Hippocampal formation (tissue), 2 donors: ENCODE measurements at regions not wholly inside any gene's neighbourhood (a gene's known extent, or its start where the extent isn't known, plus 50 kb on each side); places are given as distances from the start of the nearest gene placed in this dataset.

Experiments used
- DNase-seq, 2 donors: peaks; one replicate each; lab custom pipeline; 2025; lab: John Stamatoyannopoulos, UW

DNA sequence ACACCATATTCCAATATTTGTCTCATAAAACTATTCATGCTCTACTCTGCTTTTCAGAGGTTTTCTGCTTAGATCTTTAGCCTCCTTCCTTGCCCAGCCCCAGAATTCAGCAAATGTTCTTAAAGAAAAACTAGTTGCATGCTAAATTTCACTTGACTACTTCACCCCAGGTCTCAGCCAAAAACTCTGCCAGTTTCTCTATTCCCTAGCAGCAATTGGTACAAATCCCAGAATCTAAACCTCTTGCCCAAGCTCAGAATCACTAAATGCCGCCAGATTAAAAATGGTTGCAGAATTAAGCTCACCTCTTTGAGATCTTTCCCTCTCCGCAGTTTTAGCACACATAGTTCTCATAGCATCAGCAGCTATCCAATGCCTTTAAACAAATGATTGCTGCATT is 331.2 kb upstream of the SMARCA2 start:
- no peak for DNase-seq

DNA sequence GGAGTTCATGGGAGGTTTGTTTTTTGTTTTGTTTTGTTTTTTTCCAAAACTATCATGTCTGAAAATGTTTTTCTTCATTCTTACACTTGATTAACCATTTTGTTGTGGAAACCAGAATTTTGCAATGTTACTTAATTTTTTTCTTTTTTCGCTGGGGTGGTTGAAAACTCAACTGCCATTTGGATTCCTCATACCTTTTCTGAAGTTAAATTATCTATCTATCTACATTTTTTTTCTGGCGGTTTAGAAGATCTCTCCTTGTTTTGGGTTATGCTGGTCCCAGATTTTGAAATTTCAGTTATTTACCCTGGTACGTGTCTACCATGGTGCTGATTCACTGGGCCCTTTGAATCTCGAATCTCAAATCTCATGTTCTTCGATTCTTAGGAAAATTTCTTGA is 316.2 kb upstream of the SMARCA2 start:
- DNase-seq: no peak

DNA sequence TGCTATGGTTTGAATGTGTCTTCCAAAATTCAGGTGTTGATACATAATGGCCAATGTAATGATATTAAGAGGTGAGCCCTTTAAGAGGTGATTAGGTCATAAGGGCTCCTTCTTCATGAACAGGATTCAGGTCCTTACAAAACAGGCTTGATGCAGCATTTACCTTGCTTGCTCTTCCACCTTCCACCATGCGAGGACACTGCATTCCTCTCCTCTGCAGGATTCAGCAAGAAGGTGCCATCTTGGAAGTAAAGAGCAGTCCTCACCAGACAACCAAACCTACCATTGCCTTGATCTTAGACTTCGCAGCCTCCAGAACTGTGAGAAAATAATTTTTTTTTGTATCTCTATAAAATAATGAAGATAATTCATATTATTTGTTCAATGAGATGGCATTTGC is 314.0 kb upstream of the SMARCA2 start:
- no peak for DNase-seq

DNA sequence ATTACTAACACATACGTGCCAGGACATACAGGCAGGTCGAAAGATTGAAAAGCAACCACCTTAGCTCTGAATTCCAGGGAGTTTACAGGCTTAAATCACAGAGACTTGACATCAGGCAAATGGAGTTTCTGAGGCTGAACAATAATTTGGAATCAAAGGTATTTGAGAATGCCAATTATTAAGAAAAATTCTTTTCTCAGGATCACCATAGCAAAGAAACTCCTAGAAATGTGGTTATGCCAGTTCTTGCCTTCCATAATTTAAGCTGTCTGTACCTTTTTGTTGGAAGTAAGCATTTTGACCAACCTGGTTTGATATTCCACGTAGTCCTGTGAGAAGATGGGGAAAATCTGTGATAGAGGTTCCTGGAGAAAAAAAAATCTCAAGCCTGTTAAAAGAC is 312.4 kb upstream of the SMARCA2 start:
- DNase-seq: no peak

DNA sequence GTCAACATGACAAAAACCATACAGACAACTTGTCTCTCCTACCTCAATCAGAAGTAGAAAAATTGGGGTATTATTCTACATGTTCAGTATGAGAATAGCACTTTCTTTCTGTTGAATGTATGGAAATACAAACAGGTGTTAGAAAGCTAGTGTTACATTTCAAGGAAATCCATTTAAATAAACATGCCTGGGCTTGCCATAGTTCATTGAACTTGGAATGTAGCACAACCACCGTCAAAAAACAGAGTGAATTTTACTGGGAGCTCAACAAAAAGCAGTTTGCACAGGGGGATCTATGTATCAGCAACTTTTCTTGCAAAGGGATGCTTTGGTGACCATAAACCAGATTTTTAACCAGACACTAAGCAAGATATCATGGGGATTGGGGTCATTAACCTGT is 307.9 kb upstream of the SMARCA2 start:
- no peak for DNase-seq

DNA sequence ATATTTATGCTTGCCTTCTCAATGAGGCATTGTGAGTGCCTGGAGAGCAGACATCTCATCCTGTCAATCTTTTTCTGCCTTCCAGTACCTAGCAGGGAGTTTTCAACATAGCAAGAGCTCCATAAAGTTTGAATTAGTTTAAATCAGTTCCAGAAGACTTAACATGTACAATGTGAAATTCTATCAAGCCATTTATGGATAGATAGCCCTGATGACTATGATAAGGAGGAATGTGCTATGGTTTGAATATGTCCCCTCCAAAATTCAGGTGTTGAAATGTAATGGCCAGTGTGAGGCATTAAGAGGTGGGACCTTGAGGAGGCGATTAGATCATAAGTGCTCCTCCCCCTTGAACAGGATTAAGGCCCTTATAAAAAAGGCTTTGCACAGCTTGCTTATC is 306.9 kb upstream of the SMARCA2 start:
- no peak for DNase-seq

DNA sequence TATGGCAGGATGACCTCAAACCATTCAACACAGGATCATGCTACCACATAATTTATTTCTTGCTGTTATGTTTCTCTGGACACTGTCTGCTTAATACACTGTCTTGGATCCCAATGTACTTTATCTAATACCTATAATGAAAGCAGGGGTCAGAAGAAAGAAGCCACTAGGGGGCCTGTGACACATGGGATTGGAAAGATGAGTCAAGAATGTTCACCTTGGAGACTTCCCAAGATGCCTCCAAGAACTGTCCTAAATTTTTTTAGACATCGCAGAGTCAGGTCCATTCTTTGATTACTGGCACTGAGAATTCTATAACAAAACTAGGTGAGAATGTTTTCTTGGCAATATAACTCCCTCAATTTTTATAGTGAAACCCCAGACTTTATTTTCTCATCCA is 305.8 kb upstream of the SMARCA2 start:
- no peak for DNase-seq

DNA sequence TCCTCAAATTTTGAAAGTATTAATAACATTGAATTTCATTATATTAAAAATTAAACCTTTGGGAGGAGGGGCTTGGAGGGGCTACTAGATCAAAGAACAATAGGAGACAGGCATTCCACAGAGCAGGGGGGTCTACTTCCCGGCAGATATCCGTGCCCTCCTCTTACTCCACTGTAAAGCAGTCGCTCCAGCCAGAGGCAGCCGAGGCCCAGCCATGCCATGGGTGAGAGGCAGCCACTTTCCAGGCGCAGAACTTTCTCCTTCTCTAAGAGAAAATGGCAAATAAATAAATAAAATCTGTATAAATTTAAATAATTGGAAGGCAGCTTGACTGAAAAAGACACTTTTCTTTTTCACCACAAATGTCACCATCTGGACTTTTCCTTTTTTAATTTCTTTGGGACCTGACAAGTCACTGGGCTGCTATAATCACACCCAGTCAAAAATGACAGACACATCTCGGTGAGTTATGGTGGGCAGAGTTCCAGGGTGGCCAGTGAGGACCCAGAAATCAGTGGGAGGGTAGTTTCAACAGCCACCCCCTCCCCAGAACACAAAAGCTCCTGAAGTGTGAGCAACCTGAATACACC is 302.2 kb upstream of the SMARCA2 start:
- DNase-seq: no peak

DNA sequence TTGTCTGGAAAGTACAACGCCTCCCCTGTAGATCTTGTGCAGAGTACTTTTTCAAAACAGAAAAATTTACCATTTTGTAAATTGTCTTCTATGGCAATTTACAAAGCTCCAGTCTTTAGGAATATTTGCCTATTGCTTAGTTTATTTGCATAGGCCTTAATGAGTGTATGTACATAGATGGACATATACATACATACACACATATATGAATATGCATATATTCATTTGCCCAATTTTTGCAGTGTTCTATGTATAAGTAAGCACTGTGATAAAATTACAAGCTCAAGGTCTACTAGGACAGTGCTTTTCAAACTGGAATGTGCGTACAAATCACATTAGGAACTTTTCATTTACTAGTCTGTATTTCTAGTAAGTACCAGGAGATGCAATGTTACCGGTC is 301.3 kb upstream of the SMARCA2 start:
- no peak for DNase-seq

DNA sequence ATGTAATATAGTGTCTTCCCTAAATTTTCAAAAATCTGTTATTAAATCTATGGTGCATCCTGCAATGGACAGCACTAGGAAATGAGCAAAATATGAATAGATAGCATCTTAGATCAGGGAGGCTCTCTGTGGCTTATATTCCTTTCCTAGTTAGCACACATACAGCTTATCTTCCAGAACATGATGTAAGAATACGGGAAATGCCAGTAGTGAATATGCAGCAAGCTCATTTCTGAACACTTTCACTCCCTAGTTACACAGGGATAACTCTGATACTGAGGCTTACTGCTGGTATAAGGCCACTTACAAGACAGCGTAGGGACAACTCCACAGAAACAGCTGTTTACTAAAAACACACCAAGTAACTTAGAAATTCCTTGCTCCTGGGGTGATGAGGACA is 297.3 kb upstream of the SMARCA2 start:
- no peak for DNase-seq

DNA sequence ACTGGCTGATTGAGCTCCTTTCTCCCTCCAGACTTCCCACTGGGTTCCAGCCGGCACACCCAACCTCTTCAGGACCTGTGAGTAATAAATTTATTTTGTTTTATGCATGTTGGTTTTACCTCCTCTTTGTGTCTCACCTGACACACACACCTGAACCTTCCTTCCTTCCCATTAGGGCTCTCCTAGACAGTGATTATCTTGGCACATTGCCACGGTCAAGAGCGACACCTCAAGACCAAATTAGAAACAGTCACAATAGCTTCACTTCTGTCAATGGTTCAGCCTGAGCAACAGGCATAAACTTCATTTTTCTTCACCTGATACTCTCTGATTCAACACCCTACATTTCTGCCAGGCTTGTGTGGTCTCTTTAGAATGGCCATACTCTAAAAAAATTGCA is 296.3 kb upstream of the SMARCA2 start:
- DNase-seq: no peak

DNA sequence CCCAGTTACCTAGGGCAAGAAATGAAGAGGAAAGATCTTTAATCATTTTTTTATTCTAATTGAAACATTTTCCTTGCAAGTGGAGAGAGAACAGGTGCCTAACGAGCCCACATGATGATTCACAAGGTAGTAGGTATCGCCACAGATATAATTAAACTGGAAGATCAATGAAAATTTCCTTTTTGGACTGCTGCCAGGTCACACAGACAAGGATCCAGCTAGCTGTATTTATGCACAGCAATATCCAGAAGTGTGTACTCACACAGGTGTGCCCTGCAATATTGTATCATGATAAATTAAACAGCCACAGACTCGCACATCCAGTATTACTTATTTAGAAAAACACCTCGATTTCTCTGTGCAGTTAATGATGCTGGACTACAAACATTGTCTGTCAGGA is 294.0 kb upstream of the SMARCA2 start:
- DNase-seq: no peak

DNA sequence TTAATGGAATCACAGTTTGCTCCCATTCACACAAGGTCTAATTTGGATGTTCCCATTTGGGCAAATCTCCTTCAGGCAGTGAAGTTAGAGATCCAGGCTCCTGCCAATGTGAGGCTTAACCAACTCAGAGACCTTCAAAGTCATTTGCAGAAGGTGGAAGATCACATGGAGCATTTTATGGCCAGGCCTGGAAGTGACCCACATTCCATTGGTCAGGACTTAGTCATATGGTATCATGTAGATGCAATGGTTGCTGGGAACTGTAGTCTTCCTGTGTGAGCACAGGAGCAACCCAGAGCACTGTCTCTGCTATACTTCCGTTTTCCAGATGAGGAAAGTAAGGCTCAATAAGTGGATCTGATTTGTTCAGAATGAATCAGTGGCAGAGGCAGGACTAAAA is 292.7 kb upstream of the SMARCA2 start:
- no peak for DNase-seq

DNA sequence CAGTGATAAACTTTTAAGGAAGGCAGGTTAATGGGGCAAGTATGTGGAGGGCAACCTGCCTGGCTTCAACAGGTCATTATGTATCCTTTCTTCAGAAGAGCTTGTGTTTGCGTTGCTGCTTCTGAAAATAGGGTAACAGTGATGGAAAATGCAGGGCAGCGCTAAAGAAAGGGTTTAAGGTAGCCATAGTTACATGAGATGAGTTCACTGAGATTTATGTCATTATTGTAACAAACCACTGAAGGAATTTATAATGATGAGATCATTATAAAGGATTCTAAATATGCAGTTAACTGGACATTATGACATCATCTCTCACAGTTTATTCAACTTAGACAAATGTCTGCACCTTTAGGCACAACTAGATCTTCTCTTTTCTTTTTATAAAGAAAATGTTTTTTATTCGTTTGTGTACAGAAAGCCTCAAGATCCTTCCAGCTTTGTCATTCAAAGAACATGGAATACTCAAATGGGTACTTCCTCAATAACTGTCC is 291.6 kb upstream of the SMARCA2 start:
- DNase-seq: no peak

DNA sequence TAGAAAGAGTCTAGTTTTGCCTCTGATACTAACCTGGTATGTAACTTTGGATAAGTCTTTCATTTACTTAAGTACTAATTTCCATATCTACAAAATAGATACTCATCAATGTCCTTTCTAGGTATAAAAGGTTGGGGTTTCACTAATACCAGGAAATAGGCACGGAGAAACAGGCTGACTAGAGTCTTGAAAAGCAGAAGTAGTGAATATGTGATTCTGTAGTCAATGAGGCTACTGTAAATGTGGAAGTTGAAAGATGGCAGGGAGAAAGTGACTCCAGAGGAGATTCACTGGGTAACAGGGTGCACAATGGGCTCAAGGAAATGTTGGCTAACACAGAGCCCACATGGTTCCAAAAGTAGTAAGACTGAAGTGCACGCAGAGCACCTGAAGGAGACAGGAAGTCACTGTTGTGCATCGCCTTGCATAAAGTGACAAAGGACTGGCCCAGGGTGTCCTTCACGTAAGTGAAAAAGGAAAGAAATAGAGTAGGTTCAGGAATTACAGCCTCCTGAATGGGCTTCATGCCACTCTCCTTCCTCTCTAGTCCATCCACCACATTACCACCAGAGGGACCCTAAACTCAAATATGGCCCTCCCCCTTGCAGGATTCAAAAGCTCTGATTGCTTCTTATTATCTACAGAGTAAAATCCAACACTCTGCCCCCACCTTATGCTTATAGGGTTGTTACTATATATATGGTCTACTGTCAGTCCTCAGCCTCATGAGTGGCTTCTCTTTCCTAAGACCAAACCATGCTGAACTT is 288.0 kb upstream of the SMARCA2 start:
- DNase-seq: no peak

DNA sequence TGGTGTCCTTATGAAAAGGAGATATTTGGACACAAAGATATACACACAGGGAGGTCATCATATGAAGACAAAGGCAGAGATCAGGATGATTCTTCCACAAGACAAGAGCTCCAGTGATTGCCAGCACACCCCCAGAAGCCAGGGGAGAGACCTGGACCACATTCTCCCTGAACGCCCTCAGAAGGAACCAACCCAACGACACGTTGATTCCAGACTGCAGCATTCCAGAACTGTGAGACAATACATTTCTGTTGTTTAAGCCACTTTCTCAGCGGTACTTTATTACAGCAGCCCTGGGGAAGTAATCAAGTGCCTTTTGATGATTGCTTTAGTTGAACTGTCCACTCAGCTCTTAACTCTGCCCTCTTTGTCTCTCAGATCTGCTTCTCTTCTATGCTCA is 285.5 kb upstream of the SMARCA2 start:
- no peak for DNase-seq

DNA sequence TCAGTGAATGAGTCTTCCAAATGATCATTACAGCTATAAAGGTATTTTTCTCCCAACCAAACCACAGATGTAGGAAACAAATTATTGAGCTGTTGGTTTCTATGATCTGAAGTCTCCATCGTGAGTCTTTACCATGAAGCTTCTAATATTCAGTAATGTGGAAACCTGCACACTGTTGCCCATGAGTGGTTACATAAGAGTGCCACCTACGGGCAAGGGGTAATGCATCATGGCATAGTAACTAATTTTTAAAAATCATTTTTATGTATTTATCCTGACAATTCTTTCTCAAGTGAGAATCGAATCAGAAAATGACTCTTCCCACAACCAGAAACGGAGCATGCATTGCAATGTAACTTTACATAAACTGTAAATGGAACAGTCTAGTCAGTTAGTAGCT is 282.5 kb upstream of the SMARCA2 start:
- DNase-seq: no peak

DNA sequence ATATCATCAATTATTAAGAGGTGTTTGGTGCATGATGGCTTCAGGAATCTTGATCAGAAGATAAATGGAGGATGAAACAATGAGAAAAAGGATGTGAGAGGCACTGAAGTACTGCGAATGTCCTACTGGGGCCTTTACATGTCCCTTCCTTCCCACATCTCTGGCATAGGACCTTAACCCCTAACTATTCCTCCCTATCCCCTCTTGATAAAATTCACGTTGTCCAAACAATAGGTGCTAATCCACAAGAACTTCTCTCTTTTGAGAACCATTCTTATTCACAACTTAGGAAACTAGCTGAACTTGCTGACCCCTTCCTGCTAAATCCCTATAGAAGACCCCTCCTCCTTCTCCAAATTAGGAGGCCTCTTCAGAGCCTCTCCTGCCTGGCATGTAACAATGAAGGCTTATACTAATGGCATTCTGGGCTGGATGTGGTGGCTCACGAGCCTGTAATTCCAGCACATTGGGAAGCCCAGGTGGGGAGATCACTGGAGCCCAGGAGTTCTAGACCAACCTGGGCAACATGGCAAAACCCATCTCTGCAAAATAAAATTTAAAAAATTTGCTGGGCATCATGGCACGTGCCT is 276.5 kb upstream of the SMARCA2 start:
- DNase-seq: no peak

DNA sequence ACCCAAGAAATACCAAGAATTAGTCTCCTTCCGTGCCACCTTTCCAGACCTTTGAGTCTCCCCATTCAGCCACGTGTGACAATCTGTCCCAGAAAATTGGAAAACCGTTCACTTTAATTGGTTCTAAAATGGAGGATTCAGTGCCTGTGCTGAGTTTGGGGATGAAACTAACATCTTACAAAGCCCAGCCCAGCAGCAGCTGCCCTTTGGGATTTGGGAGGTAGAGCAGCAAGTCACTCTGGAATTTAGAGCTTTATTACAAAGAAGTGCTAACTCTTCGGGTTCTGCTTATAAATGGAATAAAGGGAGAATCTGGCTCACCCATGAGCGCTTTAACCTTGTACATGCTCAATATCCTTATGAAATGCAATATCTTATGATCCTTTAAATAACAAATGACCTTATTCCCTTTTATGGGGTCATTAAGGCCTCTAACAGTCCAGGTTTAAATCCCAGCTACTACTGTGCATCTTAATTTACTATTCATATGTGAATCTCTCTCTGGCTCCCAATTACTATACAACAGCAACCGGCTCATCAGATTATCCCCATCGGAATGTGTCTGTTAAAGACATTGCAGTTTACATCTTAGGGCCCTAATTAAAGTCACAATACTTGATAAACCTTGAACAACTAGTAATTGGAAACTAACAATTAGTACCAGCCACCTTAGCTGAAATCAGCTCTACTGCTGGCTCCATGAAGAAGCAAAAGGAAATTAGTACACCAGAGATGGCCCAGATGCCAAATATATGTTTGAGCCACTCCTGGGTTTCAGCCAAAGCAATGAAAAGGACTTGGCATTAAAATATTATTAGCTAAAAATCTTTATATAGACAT is 271.8 kb upstream of the SMARCA2 start:
- no peak for DNase-seq

DNA sequence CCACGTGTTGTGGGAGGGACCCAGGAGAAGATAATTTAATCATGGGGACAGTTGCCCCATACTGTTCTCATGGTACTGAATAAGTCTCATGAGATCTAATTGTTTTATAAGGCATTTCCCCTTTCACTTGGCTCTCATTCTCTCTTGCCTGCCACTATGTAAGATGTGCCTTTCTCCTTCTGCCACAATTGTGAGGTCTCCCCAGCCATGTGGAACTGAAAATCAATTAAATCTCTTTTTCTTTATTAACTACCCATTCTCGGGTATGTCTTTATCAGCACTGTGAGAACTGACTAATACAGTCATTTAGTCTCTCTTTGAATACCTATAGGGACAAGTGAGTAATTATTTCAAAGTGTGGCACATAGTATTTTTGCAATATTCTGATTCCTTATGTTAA is 269.2 kb upstream of the SMARCA2 start:
- no peak for DNase-seq

DNA sequence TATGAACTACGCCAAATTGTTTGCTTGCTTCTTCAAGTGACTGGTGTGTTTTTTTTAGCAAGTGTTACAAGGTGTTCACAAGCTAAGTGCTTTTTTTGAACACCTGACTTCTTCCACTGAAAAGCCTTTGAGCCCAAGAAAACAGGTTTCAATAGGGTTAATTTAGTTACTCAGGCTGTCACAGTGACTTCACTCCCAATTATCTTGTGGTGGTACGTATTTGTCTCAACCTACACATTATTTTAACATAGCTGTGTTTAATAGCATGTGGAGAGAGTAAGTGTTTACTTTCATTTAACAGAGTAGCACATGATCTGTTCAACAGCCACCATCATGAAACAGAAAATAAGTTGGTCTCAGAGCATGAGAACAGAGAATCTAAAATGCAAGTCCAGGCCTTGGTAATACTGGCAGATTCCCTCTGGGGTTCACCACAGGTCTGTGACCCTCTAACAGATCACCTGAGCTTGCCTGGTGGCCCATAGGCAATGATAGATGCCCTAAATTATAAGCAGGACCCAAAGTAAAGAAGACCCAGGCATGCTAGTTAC is 267.7 kb upstream of the SMARCA2 start:
- DNase-seq: no peak

DNA sequence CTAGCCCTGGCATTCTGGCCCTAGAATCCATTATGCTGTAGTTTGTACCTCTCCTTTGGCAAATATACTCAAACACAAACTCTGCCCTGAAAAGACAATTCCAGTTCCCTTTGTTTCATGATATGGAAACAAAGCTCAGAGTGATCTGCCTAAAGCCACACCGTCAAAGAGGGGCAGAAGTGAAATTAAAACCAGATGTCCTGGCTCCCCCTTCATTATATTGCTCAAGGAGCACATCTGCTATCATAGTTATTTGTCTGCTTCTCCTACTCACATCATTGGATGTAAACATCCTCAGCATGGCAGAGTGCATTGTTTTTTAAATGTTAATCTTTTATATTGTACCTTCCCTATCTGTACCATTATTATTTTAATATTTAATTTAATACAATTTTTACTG is 266.7 kb upstream of the SMARCA2 start:
- no peak for DNase-seq
